ENCODE measurements at regions not wholly inside any gene's neighbourhood (a gene's known extent, or its start where the extent isn't known, plus 50 kb on each side); places are given as distances from the start of the nearest gene placed in this dataset.

- TF ChIP-seq POLR2AphosphoS5 (IDR thresholded peaks at IDR 0.05) (no peak), CTCF (IDR thresholded peaks at IDR 0.05) (no peak)
Observed at GRCh38 chr18:56407646-56408180, 230.7 kb downstream of the TXNL1 start.
